ENCODE measurements at regions not wholly inside any gene's neighbourhood (a gene's known extent, or its start where the extent isn't known, plus 50 kb on each side); places are given as distances from the start of the nearest gene placed in this dataset.

DNA sequence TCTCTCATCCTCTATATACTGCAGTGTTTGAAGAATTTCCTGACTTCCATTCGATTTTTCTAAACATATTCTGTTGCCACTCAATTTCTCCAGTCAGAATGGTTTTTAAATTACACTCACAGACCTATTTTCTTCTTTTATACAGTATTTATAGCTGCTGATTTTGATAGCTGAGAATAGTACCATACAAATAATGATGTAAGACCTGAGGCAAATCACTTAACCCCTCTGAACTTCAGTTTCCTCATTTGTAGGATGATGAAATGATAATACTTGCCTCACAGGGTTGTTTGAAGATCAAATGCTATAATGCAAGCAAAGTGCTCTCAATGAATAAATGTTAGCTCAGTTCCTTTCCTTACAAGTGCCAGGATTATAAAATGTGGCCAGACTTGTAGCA lies 241.8 kb downstream of the CPS1 start:
- TF ChIP-seq, protein P1, sequence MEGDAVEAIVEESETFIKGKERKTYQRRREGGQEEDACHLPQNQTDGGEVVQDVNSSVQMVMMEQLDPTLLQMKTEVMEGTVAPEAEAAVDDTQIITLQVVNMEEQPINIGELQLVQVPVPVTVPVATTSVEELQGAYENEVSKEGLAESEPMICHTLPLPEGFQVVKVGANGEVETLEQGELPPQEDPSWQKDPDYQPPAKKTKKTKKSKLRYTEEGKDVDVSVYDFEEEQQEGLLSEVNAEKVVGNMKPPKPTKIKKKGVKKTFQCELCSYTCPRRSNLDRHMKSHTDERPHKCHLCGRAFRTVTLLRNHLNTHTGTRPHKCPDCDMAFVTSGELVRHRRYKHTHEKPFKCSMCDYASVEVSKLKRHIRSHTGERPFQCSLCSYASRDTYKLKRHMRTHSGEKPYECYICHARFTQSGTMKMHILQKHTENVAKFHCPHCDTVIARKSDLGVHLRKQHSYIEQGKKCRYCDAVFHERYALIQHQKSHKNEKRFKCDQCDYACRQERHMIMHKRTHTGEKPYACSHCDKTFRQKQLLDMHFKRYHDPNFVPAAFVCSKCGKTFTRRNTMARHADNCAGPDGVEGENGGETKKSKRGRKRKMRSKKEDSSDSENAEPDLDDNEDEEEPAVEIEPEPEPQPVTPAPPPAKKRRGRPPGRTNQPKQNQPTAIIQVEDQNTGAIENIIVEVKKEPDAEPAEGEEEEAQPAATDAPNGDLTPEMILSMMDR (IDR thresholded peaks at IDR 0.05), result no peak
- TF ChIP-seq EZH2phosphoT487 (IDR thresholded peaks at IDR 0.05) (no peak), EZH2 (IDR thresholded peaks at IDR 0.05) (no peak)
